Thyroid gland (tissue), 4 donors: ENCODE measurements at regions not wholly inside any gene's neighbourhood (a gene's known extent, or its start where the extent isn't known, plus 50 kb on each side); places are given as distances from the start of the nearest gene placed in this dataset.

Source experiments
- POLR2A ChIP-seq, 2 donors: fragments of 450-650 bp; IDR thresholded peaks; one replicate each; pipeline ENCODE4 v1.6.1; 2017; ENCODE audit warnings: antibody characterized with exemption in 2 of 2, mild to moderate bottlenecking in 2 of 2, moderate library complexity in 1 of 2
- TF ChIP-seq, protein P1 (sequence below), 6 experiments: fragments of 200-600 bp in 3 of 6; fragments of 450-650 bp in 3 of 6; sonication (generic) in 3 of 6; IDR thresholded peaks; one replicate each; pipeline ENCODE4 v1.5.1; 2016 to 2019; ENCODE audit warnings: antibody characterized with exemption in 6 of 6, mild to moderate bottlenecking in 2 of 6, inconsistent platforms in 1 of 6, moderate library complexity in 1 of 6

- TF ChIP-seq, protein P1, sequence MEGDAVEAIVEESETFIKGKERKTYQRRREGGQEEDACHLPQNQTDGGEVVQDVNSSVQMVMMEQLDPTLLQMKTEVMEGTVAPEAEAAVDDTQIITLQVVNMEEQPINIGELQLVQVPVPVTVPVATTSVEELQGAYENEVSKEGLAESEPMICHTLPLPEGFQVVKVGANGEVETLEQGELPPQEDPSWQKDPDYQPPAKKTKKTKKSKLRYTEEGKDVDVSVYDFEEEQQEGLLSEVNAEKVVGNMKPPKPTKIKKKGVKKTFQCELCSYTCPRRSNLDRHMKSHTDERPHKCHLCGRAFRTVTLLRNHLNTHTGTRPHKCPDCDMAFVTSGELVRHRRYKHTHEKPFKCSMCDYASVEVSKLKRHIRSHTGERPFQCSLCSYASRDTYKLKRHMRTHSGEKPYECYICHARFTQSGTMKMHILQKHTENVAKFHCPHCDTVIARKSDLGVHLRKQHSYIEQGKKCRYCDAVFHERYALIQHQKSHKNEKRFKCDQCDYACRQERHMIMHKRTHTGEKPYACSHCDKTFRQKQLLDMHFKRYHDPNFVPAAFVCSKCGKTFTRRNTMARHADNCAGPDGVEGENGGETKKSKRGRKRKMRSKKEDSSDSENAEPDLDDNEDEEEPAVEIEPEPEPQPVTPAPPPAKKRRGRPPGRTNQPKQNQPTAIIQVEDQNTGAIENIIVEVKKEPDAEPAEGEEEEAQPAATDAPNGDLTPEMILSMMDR (IDR thresholded peaks at IDR 0.05) = no peak
- no peak for TF ChIP-seq POLR2A (IDR thresholded peaks at IDR 0.05)
Observed at GRCh38 chr21:25398630-25399029, 208.7 kb downstream of the MRPL39 start.
